PC-9 (cell line): ENCODE measurements at regions not wholly inside any gene's neighbourhood (a gene's known extent, or its start where the extent isn't known, plus 50 kb on each side); places are given as distances from the start of the nearest gene placed in this dataset.

Source experiments
- BruUV-seq: library from RNA; stranded (reverse); fragments of 400-500 nt; replicated peaks from 2 replicates; lab custom pipeline; 2021; lab: Mats Ljungman, UMichigan
- CTCF ChIA-PET: fragments of 300-600 bp; sonication (Branson Sonifier 250); formaldehyde crosslinking; loops from one replicate; lab custom pipeline; 2022; ENCODE audit warnings: antibody characterized with exemption; lab: Charles Lee
- POLR2A ChIA-PET: fragments of 300-600 bp; sonication (Branson Sonifier 250); formaldehyde crosslinking; loops from one replicate; lab custom pipeline; 2022; ENCODE audit warnings: antibody characterized with exemption; ENCODE audit not compliant: unreplicated experiment; lab: Charles Lee
- DNase-seq, 2 experiments: peaks; one replicate each; pipeline versions ENCODE4 v3.0.0 to v3.0.0-alpha.2; 2015 to 2022; ENCODE audit warnings: mixed read lengths in 1 of 2
- H2AFZ ChIP-seq: fragments of 200-600 bp; sonication (generic); 2 replicates; pipeline ENCODE4 v1.8.1; 2017; ENCODE audit warnings: antibody characterized with exemption
- H3F3A ChIP-seq: fragments of 200-600 bp; sonication (generic); 2 replicates; pipeline ENCODE4 v1.8.1; 2017; ENCODE audit warnings: antibody characterized with exemption, mild to moderate bottlenecking, low read depth; ENCODE audit not compliant: insufficient read depth
- H3K27ac ChIP-seq: fragments of 200-600 bp; sonication (generic); 2 replicates; pipeline ENCODE4 v1.6.1; 2016; ENCODE audit warnings: mixed run types
- H3K27me3 ChIP-seq: fragments of 200-600 bp; sonication (generic); 2 replicates; pipeline ENCODE4 v1.6.1; 2016; ENCODE audit warnings: low read depth, mixed run types; ENCODE audit not compliant: insufficient read depth
- H3K36me3 ChIP-seq: fragments of 200-600 bp; sonication (generic); 2 replicates; pipeline ENCODE4 v1.6.1; 2016; ENCODE audit warnings: low read depth, mixed run types
- H3K4me1 ChIP-seq: fragments of 200-600 bp; sonication (generic); replicated peaks from 2 replicates; pipeline ENCODE4 v1.6.1; 2016; ENCODE audit warnings: mixed run types; ENCODE audit not compliant: insufficient read depth
- H3K4me2 ChIP-seq: fragments of 200-600 bp; sonication (generic); 2 replicates; pipeline ENCODE4 v1.6.1; 2017; ENCODE audit warnings: mixed run types
- H3K4me3 ChIP-seq: fragments of 200-600 bp; sonication (generic); 2 replicates; pipeline ENCODE4 v1.6.1; 2016; ENCODE audit warnings: mixed run types
- H3K79me2 ChIP-seq: fragments of 200-600 bp; sonication (generic); 2 replicates; pipeline ENCODE4 v1.6.1; 2017; ENCODE audit warnings: low read depth, mixed run types
- H3K9me2 ChIP-seq: fragments of 200-600 bp; sonication (generic); 2 replicates; pipeline ENCODE4 v1.8.1; 2017; ENCODE audit warnings: mild to moderate bottlenecking; ENCODE audit not compliant: insufficient read depth
- H3K9me3 ChIP-seq: fragments of 200-600 bp; sonication (generic); 2 replicates; pipeline ENCODE4 v1.8.1; 2016; ENCODE audit warnings: low read depth; ENCODE audit not compliant: insufficient read depth
- H4K20me1 ChIP-seq: fragments of 200-600 bp; sonication (generic); 2 replicates; pipeline ENCODE4 v1.8.1; 2017; ENCODE audit not compliant: insufficient read depth
- EZH2 ChIP-seq: fragments of 200-600 bp; sonication (generic); IDR thresholded peaks from 2 replicates; pipeline ENCODE4 v1.8.0; 2017; ENCODE audit warnings: antibody characterized with exemption, low read depth
- intact Hi-C: fragments of 100-400 bp; cut with micrococcal nuclease; formaldehyde crosslinking; loops from one replicate; pipeline ENCODE4 v1.10.0; 2022; ENCODE audit not compliant: unreplicated experiment
- TF ChIP-seq, protein P1 (sequence below): fragments of 200-600 bp; sonication (generic); conservative IDR thresholded peaks from 2 replicates; pipeline ENCODE4 v1.6.1; 2017; ENCODE audit warnings: mixed run types, antibody characterized with exemption, mild to moderate bottlenecking, moderate library complexity

DNA sequence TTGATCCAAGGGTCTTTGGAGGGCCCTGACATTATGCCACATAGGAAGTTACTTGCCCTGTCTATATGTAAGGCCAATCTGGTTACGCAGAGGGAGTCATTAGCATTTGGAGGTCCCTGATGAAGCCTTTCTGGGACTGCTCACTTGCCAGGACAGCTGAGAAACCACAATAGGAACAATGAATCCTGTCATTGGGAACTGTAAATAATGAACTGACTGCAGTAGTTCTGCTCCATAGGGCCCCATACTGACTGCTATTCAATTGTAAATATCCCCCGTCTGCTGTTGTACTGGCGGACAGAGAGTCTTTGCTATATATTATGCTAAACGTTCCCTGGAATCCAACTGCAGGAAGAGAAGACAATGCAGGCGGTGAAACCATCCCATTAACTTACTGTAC lies 149.4 kb upstream of the DCC start:
- H3K9me3 ChIP-seq, result no peaks in the 10 kb centered on the region
- CTCF ChIA-PET, result no interaction called here
- no peak for TF ChIP-seq EZH2
- TF ChIP-seq, protein P1, sequence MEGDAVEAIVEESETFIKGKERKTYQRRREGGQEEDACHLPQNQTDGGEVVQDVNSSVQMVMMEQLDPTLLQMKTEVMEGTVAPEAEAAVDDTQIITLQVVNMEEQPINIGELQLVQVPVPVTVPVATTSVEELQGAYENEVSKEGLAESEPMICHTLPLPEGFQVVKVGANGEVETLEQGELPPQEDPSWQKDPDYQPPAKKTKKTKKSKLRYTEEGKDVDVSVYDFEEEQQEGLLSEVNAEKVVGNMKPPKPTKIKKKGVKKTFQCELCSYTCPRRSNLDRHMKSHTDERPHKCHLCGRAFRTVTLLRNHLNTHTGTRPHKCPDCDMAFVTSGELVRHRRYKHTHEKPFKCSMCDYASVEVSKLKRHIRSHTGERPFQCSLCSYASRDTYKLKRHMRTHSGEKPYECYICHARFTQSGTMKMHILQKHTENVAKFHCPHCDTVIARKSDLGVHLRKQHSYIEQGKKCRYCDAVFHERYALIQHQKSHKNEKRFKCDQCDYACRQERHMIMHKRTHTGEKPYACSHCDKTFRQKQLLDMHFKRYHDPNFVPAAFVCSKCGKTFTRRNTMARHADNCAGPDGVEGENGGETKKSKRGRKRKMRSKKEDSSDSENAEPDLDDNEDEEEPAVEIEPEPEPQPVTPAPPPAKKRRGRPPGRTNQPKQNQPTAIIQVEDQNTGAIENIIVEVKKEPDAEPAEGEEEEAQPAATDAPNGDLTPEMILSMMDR, result no peak

DNA sequence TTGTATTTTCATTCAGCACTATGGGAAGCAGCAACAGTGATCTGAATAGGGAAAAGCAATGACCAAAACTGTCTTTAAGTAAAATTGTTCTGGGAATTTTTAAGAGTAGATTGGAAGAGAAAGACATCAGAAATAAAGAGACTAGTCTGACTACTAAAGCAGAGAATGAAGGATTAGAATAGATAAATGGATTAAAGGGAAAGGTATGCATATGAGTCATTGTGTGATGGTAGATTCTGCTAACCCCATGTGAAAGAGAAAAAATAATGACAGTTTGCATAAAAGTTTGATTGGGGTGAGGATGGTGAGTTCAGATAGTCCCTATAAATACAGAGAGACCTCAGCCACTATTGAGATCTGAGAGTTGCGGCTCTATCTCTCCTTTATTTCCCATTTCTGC lies 139.6 kb upstream of the DCC start:
- H3K27ac ChIP-seq, result no peak overlapping the region
- H3K36me3 ChIP-seq, result no peaks in the 10 kb centered on the region
- H3K9me3 ChIP-seq, result 0 out of 2 replicates have a peak, but pooled peaks cover 4% of the 10 kb centered on the region
- CTCF ChIA-PET, result no interaction called here
- no peaks in the 10 kb centered on the region; the same call in 1 of the 2 replicates for H3K9me2 ChIP-seq
- TF ChIP-seq EZH2, result no peak
- H4K20me1 ChIP-seq, result no peaks in the 10 kb centered on the region
- no TSS peak for BruUV-seq
- no peaks in the 10 kb centered on the region for H3K79me2 ChIP-seq
- intact Hi-C loops, result no loop called here
- no peak overlapping the region for H2AFZ ChIP-seq
- no peaks in the 10 kb centered on the region for H3K27me3 ChIP-seq
- DNase-seq, result no peak
- POLR2A ChIA-PET, result no interaction called here
- no peak overlapping the region for H3K4me2 ChIP-seq
- 0 out of 2 replicates have a peak, but pooled peaks cover 5% of the 10 kb centered on the region for H3K4me1 ChIP-seq
- no peaks in the 10 kb centered on the region for H3F3A ChIP-seq
- no peak overlapping the region for H3K4me3 ChIP-seq

More for the DNA sequence above, 149.4 kb upstream of the DCC start:
- Histone ChIP-seq H3K27ac (no peak overlapping the region), H2AFZ (no peak overlapping the region), H3K9me2 (no peaks in the 10 kb centered on the region; the same call in 1 of the 2 replicates), H4K20me1 (no peaks in the 10 kb centered on the region), H3F3A (no peaks in the 10 kb centered on the region), H3K27me3 (peaks cover 3% of the 10 kb centered on the region; the same call in 1 of the 2 replicates), H3K36me3 (no peaks in the 10 kb centered on the region), H3K4me3 (no peak overlapping the region), H3K79me2 (no peaks in the 10 kb centered on the region), H3K4me1 (no peaks in the 10 kb centered on the region), H3K4me2 (no peak overlapping the region)
- no TSS peak for BruUV-seq
- intact Hi-C loops, result no loop called here
- POLR2A ChIA-PET, result no interaction called here
- no peak for DNase-seq

DNA sequence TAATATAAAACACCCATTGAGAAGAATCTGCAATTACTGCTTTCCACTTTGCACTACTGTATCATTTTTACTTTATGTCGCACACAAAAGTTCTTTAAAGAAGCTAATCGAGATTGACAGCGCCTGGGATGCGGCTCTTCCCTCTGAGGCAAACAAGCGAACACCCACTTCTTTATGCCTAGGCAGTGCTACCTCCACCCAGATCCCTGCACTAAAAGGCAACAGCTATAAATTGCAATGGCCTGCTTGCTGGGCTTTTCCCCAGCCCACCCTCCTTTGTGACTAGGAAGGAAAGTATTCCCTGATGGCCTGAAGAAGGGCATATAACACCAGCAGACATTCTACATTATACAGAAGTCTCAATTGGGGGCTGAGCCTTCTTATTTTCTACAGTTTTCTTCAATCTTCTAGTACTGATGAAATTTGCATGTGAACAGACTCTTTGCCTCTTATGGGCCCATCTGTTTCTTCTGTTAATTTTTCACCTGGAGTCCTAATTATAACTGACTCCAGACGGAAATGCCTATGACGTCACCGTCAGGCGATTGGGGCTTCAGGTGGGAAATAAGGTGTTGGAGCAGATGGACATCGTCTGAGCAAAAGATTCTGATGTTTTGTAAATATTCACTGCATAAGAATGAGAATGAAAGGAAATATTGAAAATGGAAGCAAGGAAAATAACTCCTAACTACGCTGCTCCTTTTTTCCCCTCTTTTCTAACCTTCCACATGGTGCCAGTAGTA lies 138.9 kb upstream of the DCC start:
- H3K36me3 ChIP-seq, result no peaks in the 10 kb centered on the region
- no peaks in the 10 kb centered on the region for H3F3A ChIP-seq
- H3K4me2 ChIP-seq, result no peak overlapping the region
- no peaks in the 10 kb centered on the region for H3K27me3 ChIP-seq
- H3K9me3 ChIP-seq, result 0 out of 2 replicates have a peak, but pooled peaks cover 4% of the 10 kb centered on the region
- H3K27ac ChIP-seq, result no peak overlapping the region
- no peak overlapping the region for H2AFZ ChIP-seq
- DNase-seq, result no peak
- no peak for TF ChIP-seq EZH2
- TF ChIP-seq, protein P1, result no peak
- H4K20me1 ChIP-seq, result no peaks in the 10 kb centered on the region
- H3K9me2 ChIP-seq, result no peaks in the 10 kb centered on the region; the same call in 1 of the 2 replicates
- H3K4me1 ChIP-seq, result 0 out of 2 replicates have a peak, but pooled peaks cover 5% of the 10 kb centered on the region
- no peaks in the 10 kb centered on the region for H3K79me2 ChIP-seq
- ChIA-PET CTCF (no interaction called here), POLR2A (no interaction called here)
- intact Hi-C loops, result no loop called here
- H3K4me3 ChIP-seq, result no peak overlapping the region
- BruUV-seq, result no TSS peak
